H9 (cell line): ENCODE measurements at regions not wholly inside any gene's neighbourhood (a gene's known extent, or its start where the extent isn't known, plus 50 kb on each side); places are given as distances from the start of the nearest gene placed in this dataset.

Experiments
- DNase-seq: peaks from one replicate; pipeline ENCODE4 v3.0.0-alpha.2; 2017
- H2AFZ ChIP-seq: one replicate; pipeline ENCODE4 v1.6.1; 2013; ENCODE audit warnings: mild to moderate bottlenecking, low read length, control low read depth, moderate library complexity
- H2AK5ac ChIP-seq: 2 replicates; pipeline ENCODE4 v1.6.1; 2013; ENCODE audit warnings: low read length, control low read depth, mixed read lengths; ENCODE audit not compliant: insufficient read length
- H2BK120ac ChIP-seq: one replicate; pipeline ENCODE4 v1.6.1; 2013; ENCODE audit warnings: low read depth, mild to moderate bottlenecking, low read length, control low read depth, inconsistent platforms; ENCODE audit not compliant: poor library complexity, severe bottlenecking
- H2BK12ac ChIP-seq: 2 replicates; pipeline ENCODE4 v1.6.1; 2013; ENCODE audit warnings: low read length, control low read depth, mixed read lengths, low read depth; ENCODE audit not compliant: insufficient read length
- H2BK15ac ChIP-seq: 2 replicates; pipeline ENCODE4 v1.6.1; 2013; ENCODE audit warnings: low read depth, low read length, control low read depth
- H2BK20ac ChIP-seq: one replicate; pipeline ENCODE4 v1.6.1; 2013; ENCODE audit warnings: low read depth, mild to moderate bottlenecking, low read length, control low read depth, inconsistent platforms; ENCODE audit not compliant: poor library complexity, severe bottlenecking
- H2BK5ac ChIP-seq: 2 replicates; pipeline ENCODE4 v1.6.1; 2013; ENCODE audit warnings: low read length, control low read depth, mixed read lengths; ENCODE audit not compliant: insufficient read length
- H3K14ac ChIP-seq: 2 replicates; pipeline ENCODE4 v1.6.1; 2013; ENCODE audit warnings: low read length, control low read depth; ENCODE audit not compliant: insufficient read depth
- H3K18ac ChIP-seq: 2 replicates; pipeline ENCODE4 v1.6.1; 2013; ENCODE audit warnings: low read depth, mild to moderate bottlenecking, mixed read lengths, low read length, control low read depth; ENCODE audit not compliant: insufficient read length
- H3K23ac ChIP-seq: 2 replicates; pipeline ENCODE4 v1.6.1; 2013; ENCODE audit warnings: low read length, control low read depth, mixed read lengths, low read depth; ENCODE audit not compliant: insufficient read length
- H3K23me2 ChIP-seq: 2 replicates; pipeline ENCODE4 v1.6.1; 2013; ENCODE audit warnings: low read depth, mild to moderate bottlenecking, mixed read lengths, low read length, control low read depth; ENCODE audit not compliant: insufficient read length, poor library complexity, severe bottlenecking
- H3K27ac ChIP-seq: 2 replicates; pipeline ENCODE4 v1.5.1; 2013; ENCODE audit warnings: low read length, control low read depth, mixed read lengths, low read depth; ENCODE audit not compliant: insufficient read length
- H3K27me3 ChIP-seq: 2 replicates; pipeline ENCODE4 v1.6.1; 2013; ENCODE audit warnings: low read length, control low read depth, inconsistent platforms; ENCODE audit not compliant: insufficient read depth
- H3K4ac ChIP-seq: 2 replicates; pipeline ENCODE4 v1.6.1; 2013; ENCODE audit warnings: low read depth, mild to moderate bottlenecking, control low read depth, inconsistent platforms, low read length, moderate library complexity
- H3K4me1 ChIP-seq: 2 replicates; pipeline ENCODE4 v1.6.1; 2013; ENCODE audit warnings: low read length, control low read depth, inconsistent platforms; ENCODE audit not compliant: insufficient read depth
- H3K4me2 ChIP-seq: 2 replicates; pipeline ENCODE4 v1.6.1; 2013; ENCODE audit warnings: low read length, control low read depth, mixed read lengths; ENCODE audit not compliant: insufficient read length, insufficient read depth
- H3K56ac ChIP-seq: 2 replicates; pipeline ENCODE4 v1.6.1; 2013; ENCODE audit warnings: low read depth, mild to moderate bottlenecking, mixed read lengths, low read length, control low read depth; ENCODE audit not compliant: insufficient read length
- H3K79me1 ChIP-seq: 2 replicates; pipeline ENCODE4 v1.6.1; 2013; ENCODE audit warnings: low read depth, mild to moderate bottlenecking, moderate library complexity, low read length, control low read depth, inconsistent platforms; ENCODE audit not compliant: insufficient read depth, poor library complexity, severe bottlenecking
- H3K79me2 ChIP-seq: 2 replicates; pipeline ENCODE4 v1.6.1; 2013; ENCODE audit warnings: low read length, control low read depth, inconsistent platforms; ENCODE audit not compliant: insufficient read depth
- H3K9ac ChIP-seq: 2 replicates; pipeline ENCODE4 v1.6.1; 2013; ENCODE audit warnings: low read length, control low read depth, mixed read lengths; ENCODE audit not compliant: insufficient read length; ENCODE audit errors: extremely low read depth
- H3K9me3 ChIP-seq: one replicate; pipeline ENCODE4 v1.6.1; 2013; ENCODE audit warnings: low read depth, low read length, inconsistent platforms; ENCODE audit not compliant: control insufficient read depth
- H3T11ph ChIP-seq: one replicate; pipeline ENCODE4 v1.6.1; 2013; ENCODE audit warnings: mild to moderate bottlenecking, low read length, control low read depth, inconsistent platforms
- H4K20me1 ChIP-seq: one replicate; pipeline ENCODE4 v1.6.1; 2013; ENCODE audit not compliant: control insufficient read depth, insufficient read length, insufficient read depth
- H4K5ac ChIP-seq: 2 replicates; pipeline ENCODE4 v1.6.1; 2013; ENCODE audit warnings: low read depth, mild to moderate bottlenecking, mixed read lengths, low read length, control low read depth; ENCODE audit not compliant: insufficient read length
- H4K8ac ChIP-seq: replicated peaks from 2 replicates; pipeline ENCODE4 v1.6.1; 2013; ENCODE audit warnings: low read length, control low read depth, mixed read lengths, low read depth; ENCODE audit not compliant: insufficient read length
- H4K91ac ChIP-seq: 2 replicates; pipeline ENCODE4 v1.6.1; 2013; ENCODE audit warnings: low read depth, mild to moderate bottlenecking, moderate library complexity, mixed read lengths, low read length, control low read depth; ENCODE audit not compliant: insufficient read length
- H3K27ac Mint-ChIP-seq, 3 experiments: 2 replicates in 2 of 3; 3 replicates in 1 of 3; pipeline ENCODE4 v1.8.0; 2020 to 2021; ENCODE audit warnings: mixed read lengths in 3 of 3, mild to moderate bottlenecking in 1 of 3, moderate library complexity in 1 of 3
- H3K27me3 Mint-ChIP-seq: 2 replicates; pipeline ENCODE4 v1.8.0; 2021; ENCODE audit warnings: low read depth, mild to moderate bottlenecking, moderate library complexity, mixed read lengths
- H3K36me3 Mint-ChIP-seq, 3 experiments: 2 replicates in 2 of 3; 3 replicates in 1 of 3; pipeline ENCODE4 v1.8.0; 2020 to 2021; ENCODE audit warnings: low read depth in 3 of 3, mixed read lengths in 3 of 3; ENCODE audit not compliant: insufficient read depth in 1 of 3
- H3K4me1 Mint-ChIP-seq, 2 experiments: 2 replicates each; pipeline ENCODE4 v1.8.0; 2020; ENCODE audit warnings: mixed read lengths in 2 of 2
- H3K4me3 Mint-ChIP-seq, 2 experiments: 2 replicates in 1 of 2; 3 replicates in 1 of 2; pipeline ENCODE4 v1.8.0; 2020 to 2021; ENCODE audit warnings: mild to moderate bottlenecking in 2 of 2, mixed read lengths in 2 of 2, moderate library complexity in 1 of 2
- H3K9me3 Mint-ChIP-seq, 2 experiments: 2 replicates in 1 of 2; 3 replicates in 1 of 2; pipeline ENCODE4 v1.8.0; 2020; ENCODE audit warnings: mild to moderate bottlenecking in 2 of 2, mixed read lengths in 2 of 2, moderate library complexity in 1 of 2
- CTCF ChIP-seq: fragments of 200-600 bp; sonication (generic); conservative IDR thresholded peaks from 3 replicates; pipeline ENCODE4 v1.8.0; 2021; ENCODE audit warnings: antibody characterized with exemption, mild to moderate bottlenecking
- WGBS: extraction: QIAGEN DNeasy Blood & Tissue Kit; methylation state at CpG from one replicate; pipeline ENCODE4 v1.1.7; 2013; ENCODE audit warnings: missing lambda C conversion rate, low lambda C conversion rate, mixed read lengths; ENCODE audit not compliant: insufficient read length; ENCODE audit errors: extremely low coverage; 5-methylcytosine and 5-hydroxymethylcytosine counted together

- Histone ChIP-seq H3K4me2 (no peak overlapping the region), H3K4me1 (no peaks in the 10 kb centered on the region), H2BK20ac (no peak overlapping the region), H4K91ac (no peak overlapping the region), H3K18ac (no peak overlapping the region), H3K79me1 (no peaks in the 10 kb centered on the region), H2BK15ac (no peak overlapping the region), H3T11ph (no peak overlapping the region), H3K9me3 (no peaks in the 10 kb centered on the region), H2BK5ac (no peak overlapping the region), H3K79me2 (no peaks in the 10 kb centered on the region), H3K9ac (no peak overlapping the region), H3K27me3 (no peaks in the 10 kb centered on the region), H2AK5ac (no peak overlapping the region), H2AFZ (no peak overlapping the region), H4K8ac (no peak overlapping the region), H3K23ac (no peak overlapping the region), H3K56ac (no peak overlapping the region), H3K14ac (no peak overlapping the region), H3K4ac (no peak overlapping the region), H4K20me1 (no peaks in the 10 kb centered on the region), H3K23me2 (no peaks in the 10 kb centered on the region), H2BK12ac (no peak overlapping the region), H3K27ac (no peak overlapping the region), H4K5ac (no peak overlapping the region), H2BK120ac (no peak overlapping the region)
- no peak for DNase-seq
- H3K4me1 Mint-ChIP-seq, result peaks cover 5 to 17% of the 10 kb centered on the region in 2 experiments
- no peak overlapping the region for H3K27ac Mint-ChIP-seq
- no peak overlapping the region for H3K4me3 Mint-ChIP-seq
- TF ChIP-seq CTCF, result no peak
- no peaks in the 10 kb centered on the region for H3K36me3 Mint-ChIP-seq
- WGBS, result no CpG with 5 or more reads among the region's 3 CpGs
- H3K27me3 Mint-ChIP-seq, result no peaks in the 10 kb centered on the region
- no peaks in the 10 kb centered on the region for H3K9me3 Mint-ChIP-seq
Observed at GRCh38 chr1:57803586-57803985, 379.7 kb upstream of the DAB1 start.
